AG09319 (cell line): ENCODE measurements at regions not wholly inside any gene's neighbourhood (a gene's known extent, or its start where the extent isn't known, plus 50 kb on each side); places are given as distances from the start of the nearest gene placed in this dataset.

Source experiments
- DNase-seq: peaks from one replicate; pipeline ENCODE4 v3.0.0-alpha.2; 2010; ENCODE audit warnings: low read depth; ENCODE audit errors: extremely low read depth
- CTCF ChIP-seq: IDR thresholded peaks from 2 replicates; pipeline ENCODE4 v1.5.1; 2011; ENCODE audit warnings: low read depth, mild to moderate bottlenecking, inconsistent platforms, low read length, moderate library complexity

- DNase-seq, result no peak
- TF ChIP-seq CTCF, result no peak
Observed at GRCh38 chr13:103726808-103727207, 660.6 kb upstream of the SLC10A2 start.

- TF ChIP-seq CTCF, result no peak
Observed at GRCh38 chr13:103716718-103717117, 650.5 kb upstream of the SLC10A2 start.

GRCh38 chr13:103715335-103715734, 649.1 kb upstream of the SLC10A2 start:
- TF ChIP-seq CTCF, result no peak

More at GRCh38 chr13:103716718-103717117, 650.5 kb upstream of the SLC10A2 start:
- no peak for DNase-seq

GRCh38 chr13:103703246-103703645, 637.0 kb upstream of the SLC10A2 start:
- no peak for DNase-seq
- TF ChIP-seq CTCF, result no peak

More at GRCh38 chr13:103715335-103715734, 649.1 kb upstream of the SLC10A2 start:
- no peak for DNase-seq

- no peak for TF ChIP-seq CTCF
Observed at GRCh38 chr13:103698000-103698399, 631.8 kb upstream of the SLC10A2 start.

GRCh38 chr13:103695320-103695719, 629.1 kb upstream of the SLC10A2 start:
- DNase-seq, result no peak
- no peak for TF ChIP-seq CTCF

More at GRCh38 chr13:103698000-103698399, 631.8 kb upstream of the SLC10A2 start:
- no peak for DNase-seq

GRCh38 chr13:103694471-103694870, 628.3 kb upstream of the SLC10A2 start:
- DNase-seq, result no peak
- TF ChIP-seq CTCF, result no peak
